Urinary bladder (tissue), 3 donors: ENCODE measurements at regions not wholly inside any gene's neighbourhood (a gene's known extent, or its start where the extent isn't known, plus 50 kb on each side); places are given as distances from the start of the nearest gene placed in this dataset.

Source experiments
- DNase-seq: peaks from one replicate; pipeline ENCODE4 v3.0.0-alpha.2; 2015; ENCODE audit errors: extremely low spot score
- H3K27ac ChIP-seq: one replicate; pipeline ENCODE4 v1.5.1; 2013; ENCODE audit warnings: low read depth, mild to moderate bottlenecking, moderate library complexity
- H3K36me3 ChIP-seq: one replicate; pipeline ENCODE4 v1.6.1; 2013; ENCODE audit warnings: mild to moderate bottlenecking, moderate library complexity; ENCODE audit not compliant: insufficient read depth
- H3K4me1 ChIP-seq: one replicate; pipeline ENCODE4 v1.6.1; 2013; ENCODE audit warnings: mild to moderate bottlenecking, moderate library complexity; ENCODE audit not compliant: insufficient read depth
- H3K4me3 ChIP-seq: one replicate; pipeline ENCODE4 v1.5.1; 2013; ENCODE audit warnings: low read depth, low read length
- WGBS: extraction: QIAGEN DNeasy Blood & Tissue Kit; methylation state at CpG from one replicate; pipeline ENCODE4 v1.1.7; 2013; 5-methylcytosine and 5-hydroxymethylcytosine counted together
- donor health status: healthy with polysubstance abuse.
- donor health status: healthy.

DNA sequence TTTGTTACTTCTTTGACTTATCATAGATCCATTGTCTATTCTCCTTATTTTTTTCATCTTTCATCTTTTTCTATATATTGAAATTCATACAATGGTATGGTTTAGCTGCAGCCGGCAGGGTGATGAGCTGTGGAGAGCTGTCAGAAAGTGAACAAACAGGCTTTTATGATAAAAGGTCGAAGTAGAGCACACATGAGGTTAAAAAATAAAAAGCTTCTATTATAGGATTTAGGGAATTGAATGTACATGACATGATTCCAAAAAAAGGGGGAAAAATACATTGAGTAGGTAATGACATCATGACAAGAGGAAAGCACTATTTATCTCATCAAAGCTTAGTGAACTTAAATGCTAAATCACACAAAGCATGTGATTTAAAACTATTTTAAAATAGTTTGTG, 884.8 kb downstream of the METTL15 start:
- DNase-seq, result no peak
- Histone ChIP-seq H3K36me3 (no peaks in the 10 kb centered on the region), H3K27ac (no peak overlapping the region), H3K4me1 (no peaks in the 10 kb centered on the region), H3K4me3 (no peak overlapping the region)
- WGBS, result 59% methylated on average over 2 of the region's 2 CpGs

DNA sequence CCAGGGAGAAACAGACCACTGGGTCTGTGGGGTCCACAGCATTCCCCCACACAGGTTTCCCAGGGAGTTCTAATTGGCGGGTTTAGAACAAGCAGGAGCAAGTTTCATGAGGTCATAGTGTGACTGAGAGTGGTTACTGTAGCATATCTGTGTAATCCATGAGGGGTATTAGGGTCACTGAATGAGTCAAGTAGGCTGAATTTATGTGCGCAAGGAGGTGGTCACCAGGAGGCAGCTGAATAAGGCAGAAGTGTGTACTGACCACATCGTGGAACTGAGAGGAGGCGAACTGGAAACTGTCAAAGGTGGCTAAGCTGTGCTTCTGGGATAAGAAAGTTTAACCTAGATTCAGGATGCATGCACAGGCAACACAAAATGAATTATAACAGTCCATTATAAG, 876.0 kb downstream of the METTL15 start:
- H3K4me1 ChIP-seq, result no peaks in the 10 kb centered on the region
- WGBS, result 87% methylated on average over 4 of the region's 4 CpGs
- H3K4me3 ChIP-seq, result no peak overlapping the region
- H3K27ac ChIP-seq, result no peak overlapping the region
- DNase-seq, result no peak
- no peaks in the 10 kb centered on the region for H3K36me3 ChIP-seq

DNA sequence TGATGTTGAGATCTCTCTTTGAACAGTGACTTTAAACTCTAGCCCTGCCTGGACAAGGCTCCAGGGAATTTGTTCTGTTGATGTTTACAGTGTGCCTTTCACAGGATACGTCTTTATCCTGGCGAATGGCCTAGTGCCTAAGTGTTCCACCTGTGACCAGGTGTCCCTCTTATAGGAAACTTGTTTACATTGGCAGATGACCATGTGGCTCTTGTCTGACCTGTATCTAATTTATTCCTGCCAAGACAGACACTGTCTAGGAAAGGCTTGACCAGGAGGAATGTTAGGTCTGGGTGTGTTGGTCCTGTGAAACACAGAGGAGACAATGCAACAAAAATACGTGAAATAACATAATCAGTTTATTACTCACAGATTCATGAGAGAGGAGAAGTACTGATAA, 875.6 kb downstream of the METTL15 start:
- no peak for DNase-seq
- Histone ChIP-seq H3K4me3 (no peak overlapping the region), H3K4me1 (no peaks in the 10 kb centered on the region), H3K36me3 (no peaks in the 10 kb centered on the region), H3K27ac (no peak overlapping the region)
- 78% methylated on average over 3 of the region's 3 CpGs for WGBS

DNA sequence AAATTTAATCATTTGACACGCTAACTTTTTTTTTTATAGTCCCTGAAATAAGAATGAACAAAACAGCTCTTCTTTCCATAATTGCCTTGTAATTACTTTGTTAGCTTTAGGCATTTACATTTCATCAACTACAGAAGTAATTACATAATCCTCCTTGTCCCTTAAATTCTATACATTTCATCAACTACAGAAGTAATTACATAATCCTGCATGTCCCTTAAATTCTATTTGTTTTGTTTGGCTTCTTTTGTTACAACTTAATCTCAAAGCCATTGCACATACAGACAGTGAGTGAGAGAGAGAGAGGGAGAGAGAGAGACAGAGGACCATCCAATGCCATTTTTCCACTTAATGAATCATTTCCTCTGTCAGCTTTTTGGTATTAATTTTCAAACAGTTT, 873.2 kb downstream of the METTL15 start:
- WGBS, result 73% methylated on average over 1 of the region's 1 CpG
- Histone ChIP-seq H3K4me1 (no peaks in the 10 kb centered on the region), H3K36me3 (no peaks in the 10 kb centered on the region), H3K4me3 (no peak overlapping the region), H3K27ac (no peak overlapping the region)
- DNase-seq, result no peak

DNA sequence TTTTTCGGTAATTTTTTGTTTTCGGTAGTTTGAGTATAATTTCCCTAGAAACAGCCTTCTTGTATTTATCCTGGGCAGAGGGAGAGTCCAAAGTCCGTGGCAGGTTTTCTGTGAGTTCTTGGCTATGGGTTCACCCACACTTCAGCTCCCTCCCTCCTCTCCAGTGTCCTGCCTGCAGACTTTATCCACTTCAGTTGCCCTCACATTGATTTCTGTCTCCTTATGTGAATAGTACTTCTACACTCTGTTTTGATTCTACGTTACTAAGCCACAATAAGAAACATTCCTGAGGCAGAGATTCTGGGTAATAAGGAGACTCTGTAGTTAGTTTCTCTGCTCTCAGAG, 868.6 kb downstream of the METTL15 start:
- no peaks in the 10 kb centered on the region for H3K36me3 ChIP-seq
- WGBS, result 84% methylated on average over 4 of the region's 4 CpGs
- no peak overlapping the region for H3K4me3 ChIP-seq
- no peaks in the 10 kb centered on the region for H3K4me1 ChIP-seq
- H3K27ac ChIP-seq, result no peak overlapping the region
- no peak for DNase-seq

DNA sequence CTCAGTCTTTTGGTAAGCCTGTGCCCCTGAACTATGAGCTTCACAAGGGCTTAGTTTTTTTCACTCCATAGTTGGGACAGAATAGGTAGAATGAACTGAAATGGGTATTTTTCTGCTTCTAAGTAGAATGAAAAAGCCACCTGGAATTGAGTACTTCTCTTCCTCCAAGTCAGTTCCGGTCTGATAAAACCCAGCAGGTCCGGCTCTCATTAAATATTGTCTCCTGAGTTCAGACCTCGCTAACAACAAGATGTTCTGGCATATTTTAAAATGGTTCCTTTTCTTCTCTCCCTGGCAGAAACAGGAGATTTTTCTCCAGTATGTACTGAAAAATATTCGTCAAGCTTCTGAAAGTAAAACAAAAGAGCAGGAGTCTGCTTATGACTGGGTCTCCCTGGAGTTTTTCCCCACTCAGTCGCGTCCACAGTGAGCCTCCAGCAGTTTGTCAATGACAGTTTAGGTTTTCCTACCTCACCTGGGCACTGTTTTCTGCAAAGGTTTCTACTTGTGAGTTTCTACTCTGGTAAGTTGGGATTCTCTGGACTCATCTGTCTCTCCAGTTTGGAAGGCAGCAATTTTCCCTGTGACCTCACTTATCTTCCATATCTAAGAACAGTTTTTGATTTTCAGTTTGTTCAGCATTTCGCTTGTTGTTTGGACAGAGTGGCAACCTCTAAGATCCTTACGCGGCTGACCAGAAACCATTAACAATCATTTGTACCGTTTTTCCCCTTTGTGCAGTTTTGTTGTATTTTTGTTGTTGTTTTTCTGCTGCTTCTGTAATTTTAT, 868.0 kb downstream of the METTL15 start:
- Histone ChIP-seq H3K4me3 (no peak overlapping the region), H3K36me3 (no peaks in the 10 kb centered on the region), H3K4me1 (no peaks in the 10 kb centered on the region), H3K27ac (no peak overlapping the region)
- no peak for DNase-seq
- WGBS, result 86% methylated on average over 10 of the region's 10 CpGs

DNA sequence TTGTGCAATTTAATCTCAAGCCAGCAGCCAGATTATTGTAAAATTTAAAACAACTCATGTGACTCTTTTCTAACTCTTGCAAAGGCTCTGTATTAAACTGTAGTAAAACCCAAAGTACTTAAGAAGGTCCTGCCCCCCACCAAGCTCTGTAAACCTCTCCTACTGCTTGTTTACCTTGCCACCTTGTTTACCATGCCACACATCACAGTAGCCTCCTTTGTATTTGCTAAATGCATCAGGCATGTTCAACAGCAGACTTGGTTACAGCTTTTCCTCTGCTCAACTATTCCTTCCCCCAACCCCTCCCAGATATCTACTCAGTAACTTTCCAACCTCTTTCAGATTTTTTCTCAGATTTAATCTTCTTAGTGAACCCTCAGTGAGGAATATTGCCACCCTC, 861.6 kb downstream of the METTL15 start:
- H3K4me1 ChIP-seq, result no peaks in the 10 kb centered on the region
- no peaks in the 10 kb centered on the region for H3K36me3 ChIP-seq
- DNase-seq, result no peak
- H3K27ac ChIP-seq, result no peak overlapping the region
- H3K4me3 ChIP-seq, result no peak overlapping the region

DNA sequence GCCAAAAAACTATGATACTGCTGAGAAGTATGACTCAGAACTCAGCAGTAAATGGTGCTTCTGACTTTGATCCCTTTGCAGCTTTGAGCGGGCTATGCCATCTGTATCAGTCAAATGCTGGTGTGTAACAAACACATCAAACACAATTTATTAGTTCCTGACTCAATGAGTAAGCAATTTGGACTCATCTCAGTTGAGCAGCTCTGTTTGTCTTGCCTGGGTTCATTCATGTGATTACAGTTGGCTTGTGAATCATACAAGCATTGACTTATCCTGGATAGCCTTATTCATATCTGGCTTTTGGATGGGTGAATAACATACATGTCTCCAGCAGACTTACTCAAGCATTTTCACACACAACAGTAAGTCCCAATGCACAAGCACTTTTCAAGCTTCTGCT, 858.8 kb downstream of the METTL15 start:
- no peak overlapping the region for H3K27ac ChIP-seq
- no peak overlapping the region for H3K4me3 ChIP-seq
- 85% methylated on average over 1 of the region's 1 CpG for WGBS
- no peaks in the 10 kb centered on the region for H3K36me3 ChIP-seq
- DNase-seq, result no peak
- H3K4me1 ChIP-seq, result no peaks in the 10 kb centered on the region

DNA sequence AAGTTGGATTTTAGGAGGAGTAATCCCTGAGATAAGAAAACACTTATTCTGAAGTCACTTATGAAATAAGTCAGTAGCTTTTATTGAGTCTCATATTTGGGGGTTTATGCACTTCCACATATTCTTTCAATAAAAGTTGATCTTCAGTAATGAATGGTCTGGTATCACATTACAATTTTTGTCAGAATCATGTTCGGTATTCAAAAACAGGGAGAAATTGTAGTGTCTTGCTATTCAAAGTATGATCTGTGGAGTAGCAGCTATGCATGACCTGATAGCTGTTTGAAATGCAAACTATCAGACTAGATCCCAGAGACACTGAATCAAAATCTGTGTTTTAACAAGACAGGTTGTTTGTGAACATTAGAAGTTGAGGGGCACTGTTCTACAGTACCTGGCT, 857.6 kb downstream of the METTL15 start:
- WGBS, result 65% methylated on average over 1 of the region's 1 CpG
- Histone ChIP-seq H3K27ac (no peak overlapping the region), H3K36me3 (no peaks in the 10 kb centered on the region), H3K4me1 (no peaks in the 10 kb centered on the region), H3K4me3 (no peak overlapping the region)
- no peak for DNase-seq

DNA sequence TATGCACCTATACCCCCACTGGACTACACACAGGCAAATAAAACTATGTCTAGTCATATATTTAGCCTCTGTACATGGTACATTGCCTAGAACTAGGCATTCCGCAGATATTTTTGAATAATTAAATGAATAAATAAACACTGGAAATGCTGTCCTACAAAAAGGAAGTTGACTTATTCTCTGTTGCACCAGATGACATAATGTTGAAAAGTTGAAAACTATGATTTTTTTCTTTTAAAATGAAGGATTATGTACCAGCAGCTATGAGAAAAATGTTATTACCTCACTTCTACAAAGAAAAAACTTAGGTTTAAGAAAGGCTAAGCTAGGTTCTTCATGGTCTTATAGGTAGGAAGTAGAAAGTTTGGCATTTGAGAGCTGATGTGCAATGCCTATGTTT, 856.6 kb downstream of the METTL15 start:
- DNase-seq, result no peak
- H3K4me1 ChIP-seq, result no peaks in the 10 kb centered on the region
- no peaks in the 10 kb centered on the region for H3K36me3 ChIP-seq
- 87% methylated on average over 1 of the region's 1 CpG for WGBS
- H3K4me3 ChIP-seq, result no peak overlapping the region
- no peak overlapping the region for H3K27ac ChIP-seq

DNA sequence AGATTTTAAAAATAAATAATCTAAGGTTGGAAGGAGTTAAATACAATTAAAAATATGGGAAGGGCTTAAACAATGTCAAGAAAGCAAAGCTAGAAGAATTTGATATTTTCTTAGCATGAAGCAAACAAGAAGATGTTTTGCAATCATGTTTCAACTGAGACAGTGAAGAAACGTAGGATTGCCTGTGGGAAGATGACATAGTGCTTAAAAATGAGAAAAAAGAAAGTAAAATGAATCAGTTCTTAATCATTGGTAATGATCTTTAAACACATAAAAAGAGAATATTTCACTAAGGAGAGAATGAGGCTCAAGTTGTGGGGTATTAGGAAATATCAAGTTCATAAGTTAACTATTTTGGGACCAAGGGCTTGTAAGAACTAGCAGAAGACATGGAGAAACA, 855.0 kb downstream of the METTL15 start:
- Histone ChIP-seq H3K4me3 (no peak overlapping the region), H3K36me3 (no peaks in the 10 kb centered on the region), H3K4me1 (no peaks in the 10 kb centered on the region), H3K27ac (no peak overlapping the region)
- 42% methylated on average over 1 of the region's 1 CpG for WGBS
- no peak for DNase-seq

DNA sequence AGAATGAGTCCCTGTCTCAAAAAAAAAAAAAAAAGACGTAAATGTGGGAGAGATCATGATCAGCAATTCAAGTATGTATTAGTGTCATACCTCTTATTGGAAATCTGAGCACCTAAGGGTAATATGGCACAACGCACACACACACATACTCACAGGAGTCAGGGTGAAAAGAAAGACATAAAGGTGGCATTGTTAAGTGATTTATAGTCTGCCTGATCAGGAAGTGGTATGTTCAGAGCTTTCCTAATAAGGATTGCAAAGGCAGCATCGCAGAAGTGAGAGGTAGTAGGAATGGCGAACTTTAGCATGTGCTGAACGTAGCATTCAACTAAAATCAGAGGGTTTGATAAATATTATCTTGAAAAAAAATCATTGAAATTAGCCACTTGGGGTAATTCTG, 854.3 kb downstream of the METTL15 start:
- Histone ChIP-seq H3K4me1 (no peaks in the 10 kb centered on the region), H3K4me3 (no peak overlapping the region), H3K27ac (no peak overlapping the region), H3K36me3 (no peaks in the 10 kb centered on the region)
- 75% methylated on average over 5 of the region's 5 CpGs for WGBS
- no peak for DNase-seq

DNA sequence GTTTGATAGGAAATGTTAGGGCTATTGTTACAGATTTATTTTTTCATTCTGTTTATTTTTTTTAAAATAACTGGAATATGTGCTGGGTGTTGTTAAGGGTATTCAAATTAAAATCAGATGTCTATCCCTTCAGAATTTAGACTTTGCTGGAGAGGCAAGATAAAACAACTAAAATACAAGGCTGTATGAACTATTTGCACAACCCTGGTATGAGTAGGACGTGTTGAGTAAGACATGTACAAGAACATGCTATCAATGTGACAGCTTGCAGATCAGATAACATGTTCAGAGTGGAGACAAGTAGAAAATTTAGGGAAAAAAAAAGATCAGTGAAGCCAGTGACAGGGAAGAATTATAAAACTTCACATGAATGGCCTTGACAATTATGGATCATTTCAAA, 853.5 kb downstream of the METTL15 start:
- H3K4me3 ChIP-seq, result no peak overlapping the region
- no peak overlapping the region for H3K27ac ChIP-seq
- no peaks in the 10 kb centered on the region for H3K4me1 ChIP-seq
- DNase-seq, result no peak
- WGBS, result 68% methylated on average over 1 of the region's 1 CpG
- H3K36me3 ChIP-seq, result no peaks in the 10 kb centered on the region

DNA sequence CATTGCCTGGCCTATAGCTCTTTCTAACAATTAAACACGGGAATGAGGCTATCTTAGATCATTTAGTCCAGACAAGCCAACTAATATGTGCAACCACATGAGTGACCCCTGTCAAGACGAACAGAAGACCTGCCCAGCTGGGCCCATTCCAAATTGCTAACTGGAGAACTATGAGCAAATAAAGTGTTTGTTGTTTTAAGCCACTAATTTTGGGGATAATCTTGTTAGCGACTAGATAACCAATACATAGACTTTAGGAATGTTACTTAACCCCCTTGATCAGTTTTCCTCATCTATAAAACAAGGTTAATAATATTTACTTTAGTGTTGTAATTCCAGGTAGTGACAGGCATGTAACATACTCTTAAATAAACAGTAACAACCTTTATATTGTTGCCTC, 848.3 kb downstream of the METTL15 start:
- H3K36me3 ChIP-seq, result no peaks in the 10 kb centered on the region
- WGBS, result 69% methylated on average over 3 of the region's 3 CpGs
- DNase-seq, result no peak
- H3K4me3 ChIP-seq, result no peak overlapping the region
- no peaks in the 10 kb centered on the region for H3K4me1 ChIP-seq
- no peak overlapping the region for H3K27ac ChIP-seq

DNA sequence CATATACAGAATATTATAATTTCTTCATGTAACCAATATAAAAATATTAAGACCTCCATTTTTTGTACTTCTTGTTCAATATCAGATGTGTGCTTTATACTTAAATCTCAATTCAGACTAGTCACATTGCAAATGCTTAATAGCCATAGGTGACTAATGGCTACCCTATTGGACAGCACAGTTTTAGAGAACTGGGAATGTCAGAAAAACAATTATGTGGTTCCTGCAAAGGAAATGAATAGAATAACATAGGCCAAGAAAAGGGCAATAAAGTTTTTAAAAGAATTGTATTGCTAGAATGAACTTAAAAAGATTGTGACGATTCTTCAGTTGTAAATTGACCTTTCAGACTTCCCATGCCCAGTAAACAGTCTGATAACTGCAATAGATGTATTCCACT, 843.0 kb downstream of the METTL15 start:
- Histone ChIP-seq H3K36me3 (no peaks in the 10 kb centered on the region), H3K4me3 (no peak overlapping the region), H3K4me1 (no peaks in the 10 kb centered on the region), H3K27ac (no peak overlapping the region)
- WGBS, result 95% methylated on average over 1 of the region's 1 CpG
- no peak for DNase-seq
